A549 (cell line): ENCODE measurements at regions not wholly inside any gene's neighbourhood (a gene's known extent, or its start where the extent isn't known, plus 50 kb on each side); places are given as distances from the start of the nearest gene placed in this dataset.

ENCODE experiments used
- CTCF ChIP-seq: fragments of >200 bp; sonication (Bioruptor Twin); formaldehyde crosslinking; IDR thresholded peaks from 3 replicates; pipeline ENCODE4 v1.5.1; 2016
- HMGXB4 ChIP-seq: fragments of 250-450 bp; sonication (Bioruptor Pico); IDR thresholded peaks from 2 replicates; pipeline ENCODE4 v1.5.0; 2021; ENCODE audit warnings: mild to moderate bottlenecking, moderate library complexity, borderline replicate concordance
- RAD21 ChIP-seq, 2 experiments: fragments of >200 bp in 1 of 2; sonication (Bioruptor Twin) in 1 of 2; formaldehyde crosslinking in 1 of 2; IDR thresholded peaks in 1 of 2; conservative IDR thresholded peaks in 1 of 2; 2 replicates in 1 of 2; 3 replicates in 1 of 2; pipeline ENCODE4 v1.6.1; 2012 to 2018; ENCODE audit warnings: inconsistent platforms in 1 of 2

DNA sequence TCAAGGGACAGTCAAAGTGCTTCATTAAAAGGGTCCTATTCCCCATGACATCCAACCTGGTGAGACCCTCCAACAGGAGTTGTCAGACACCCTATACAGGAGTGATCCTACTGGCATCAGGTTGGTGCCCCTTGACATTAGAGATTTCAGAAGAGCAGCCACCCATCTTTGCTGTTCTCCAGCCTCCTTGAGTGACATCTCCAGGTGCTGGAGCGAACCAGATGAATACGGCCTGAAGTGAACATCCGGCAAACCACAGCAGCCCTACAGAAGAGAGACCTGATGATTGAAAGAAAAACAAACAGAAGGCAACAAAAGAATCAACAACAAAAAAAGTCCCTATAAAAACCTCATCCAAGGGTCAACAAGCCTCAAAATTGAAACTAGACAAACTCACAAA, 146.1 kb upstream of the PBDC1 start:
- TF ChIP-seq RAD21 (conservative IDR thresholded peaks at IDR 0.05 in 1 of 2, IDR thresholded peaks at IDR 0.05 in 1 of 2) (no peak), HMGXB4 (CRISPR knock-in tag) (no peak), CTCF (no peak)
